ENCODE measurements at regions not wholly inside any gene's neighbourhood (a gene's known extent, or its start where the extent isn't known, plus 50 kb on each side); places are given as distances from the start of the nearest gene placed in this dataset.
"Not testable (repeated sequence)": the region's sequence is repeated elsewhere in the genome, so short reads cannot be mapped to it uniquely, and the experiment has no call there.

GRCh38 chr4:19214591-19215186 is 1037.0 kb upstream of the SLIT2 start:
- no peak overlapping the region for H3K27ac ChIP-seq (ENCODE audit: low read depth, low read length)
- DNase-seq (ENCODE audit: low read depth, low spot score), result no peak
- TF ChIP-seq, protein P1, sequence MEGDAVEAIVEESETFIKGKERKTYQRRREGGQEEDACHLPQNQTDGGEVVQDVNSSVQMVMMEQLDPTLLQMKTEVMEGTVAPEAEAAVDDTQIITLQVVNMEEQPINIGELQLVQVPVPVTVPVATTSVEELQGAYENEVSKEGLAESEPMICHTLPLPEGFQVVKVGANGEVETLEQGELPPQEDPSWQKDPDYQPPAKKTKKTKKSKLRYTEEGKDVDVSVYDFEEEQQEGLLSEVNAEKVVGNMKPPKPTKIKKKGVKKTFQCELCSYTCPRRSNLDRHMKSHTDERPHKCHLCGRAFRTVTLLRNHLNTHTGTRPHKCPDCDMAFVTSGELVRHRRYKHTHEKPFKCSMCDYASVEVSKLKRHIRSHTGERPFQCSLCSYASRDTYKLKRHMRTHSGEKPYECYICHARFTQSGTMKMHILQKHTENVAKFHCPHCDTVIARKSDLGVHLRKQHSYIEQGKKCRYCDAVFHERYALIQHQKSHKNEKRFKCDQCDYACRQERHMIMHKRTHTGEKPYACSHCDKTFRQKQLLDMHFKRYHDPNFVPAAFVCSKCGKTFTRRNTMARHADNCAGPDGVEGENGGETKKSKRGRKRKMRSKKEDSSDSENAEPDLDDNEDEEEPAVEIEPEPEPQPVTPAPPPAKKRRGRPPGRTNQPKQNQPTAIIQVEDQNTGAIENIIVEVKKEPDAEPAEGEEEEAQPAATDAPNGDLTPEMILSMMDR (IDR thresholded peaks at IDR 0.05; ENCODE audit: low read depth, low read length), result no peak
- H3K9me3 ChIP-seq (ENCODE audit: control insufficient read depth, insufficient read depth, low read length), result no peaks in the 10 kb centered on the region
- CTCF ChIA-PET, result interaction anchor here (0.6 to 1.5 kb wide), 2 partner anchors 10 to 287 kb away, joined by 3 read pairs; no protein-coding TSS in a partner anchor
- POLR2A ChIA-PET, result no interaction called here
- peaks cover 4% of the 10 kb centered on the region for H3K27me3 ChIP-seq (ENCODE audit: control insufficient read depth, insufficient read depth, low read length)
- no peak overlapping the region for H3K4me3 ChIP-seq (ENCODE audit: low read depth, low read length)

- no peak for DNase-seq (ENCODE audit: low read depth, low spot score)
- CTCF ChIA-PET, result no interaction called here
- TF ChIP-seq, protein P1 (IDR thresholded peaks at IDR 0.05; ENCODE audit: low read depth, low read length), result no peak
- Histone ChIP-seq H3K27me3 (ENCODE audit: control insufficient read depth, insufficient read depth, low read length) (peaks cover 4% of the 10 kb centered on the region), H3K27ac (ENCODE audit: low read depth, low read length) (no peak overlapping the region), H3K4me3 (ENCODE audit: low read depth, low read length) (no peak overlapping the region), H3K9me3 (ENCODE audit: control insufficient read depth, insufficient read depth, low read length) (no peaks in the 10 kb centered on the region)
- POLR2A ChIA-PET, result no interaction called here
Observed at GRCh38 chr4:19213388-19213787, 1038.3 kb upstream of the SLIT2 start.

DNA sequence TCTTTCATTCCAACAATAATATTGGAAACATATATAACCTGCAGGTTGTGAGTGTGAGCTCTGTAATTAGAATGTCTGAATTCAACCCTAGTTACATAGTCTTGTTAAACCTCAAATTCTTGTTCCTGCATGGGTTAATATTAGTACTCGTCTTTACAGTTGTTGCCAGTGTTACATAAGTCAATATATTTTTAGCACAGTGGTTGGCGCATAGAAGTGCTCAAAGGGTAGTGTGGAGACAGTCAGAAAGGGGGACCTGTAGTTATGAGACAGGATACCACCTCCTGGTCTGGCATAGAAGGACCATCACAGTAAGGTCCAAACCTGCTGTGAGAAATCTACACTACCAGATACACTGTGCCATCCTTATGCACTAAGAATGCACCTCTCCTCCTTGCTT is 1045.9 kb upstream of the SLIT2 start:
- peaks cover 4% of the 10 kb centered on the region for H3K27me3 ChIP-seq (ENCODE audit: control insufficient read depth, insufficient read depth, low read length)
- no peaks in the 10 kb centered on the region for H3K9me3 ChIP-seq (ENCODE audit: control insufficient read depth, insufficient read depth, low read length)
- TF ChIP-seq, protein P1 (IDR thresholded peaks at IDR 0.05; ENCODE audit: low read depth, low read length), result no peak
- no peak overlapping the region for H3K4me3 ChIP-seq (ENCODE audit: low read depth, low read length)
- no peak for DNase-seq (ENCODE audit: low read depth, low spot score)
- H3K27ac ChIP-seq (ENCODE audit: low read depth, low read length), result no peak overlapping the region
- POLR2A ChIA-PET, result no interaction called here
- CTCF ChIA-PET, result no interaction called here

DNA sequence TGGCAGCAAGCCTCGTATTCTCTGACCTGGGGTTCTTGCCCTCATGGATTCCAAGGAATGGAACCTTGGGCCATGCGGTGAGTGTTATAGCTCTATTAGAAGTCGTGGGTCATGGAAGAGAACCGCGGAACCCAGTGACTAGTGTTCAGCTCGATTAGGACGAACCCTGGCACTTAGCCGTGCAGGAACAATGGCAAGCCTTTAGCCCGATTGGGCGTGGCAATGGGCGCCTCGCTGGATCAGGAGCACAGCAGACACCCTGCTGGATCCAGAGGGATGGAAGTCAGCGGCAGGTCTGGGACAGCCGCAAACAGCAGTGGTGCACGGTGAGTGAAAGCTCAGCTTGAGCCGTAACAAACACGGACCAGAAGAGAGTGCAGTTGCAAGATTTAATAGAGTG is 1053.9 kb upstream of the SLIT2 start:
- CTCF ChIA-PET; DNase-seq (ENCODE audit: low read depth, low spot score); H3K27me3 ChIP-seq (ENCODE audit: control insufficient read depth, insufficient read depth, low read length); H3K27ac ChIP-seq (ENCODE audit: low read depth, low read length); H3K9me3 ChIP-seq (ENCODE audit: control insufficient read depth, insufficient read depth, low read length); POLR2A ChIA-PET; H3K4me3 ChIP-seq (ENCODE audit: low read depth, low read length): not testable (repeated sequence)

- POLR2A ChIA-PET, result no interaction called here
Observed at GRCh38 chr4:19195696-19196095, 1056.0 kb upstream of the SLIT2 start.

More at GRCh38 chr4:19195696-19196095, 1056.0 kb upstream of the SLIT2 start:
- no peaks in the 10 kb centered on the region for H3K27me3 ChIP-seq (ENCODE audit: control insufficient read depth, insufficient read depth, low read length)
- CTCF ChIA-PET, result interaction anchor here (0.6 kb wide), 1 partner anchor 163 kb away, joined by 4 read pairs; no protein-coding TSS in a partner anchor
- H3K27ac ChIP-seq (ENCODE audit: low read depth, low read length), result no peak overlapping the region
- TF ChIP-seq, protein P1 (IDR thresholded peaks at IDR 0.05; ENCODE audit: low read depth, low read length), result no peak
- H3K9me3 ChIP-seq (ENCODE audit: control insufficient read depth, insufficient read depth, low read length), result no peaks in the 10 kb centered on the region
- no peak overlapping the region for H3K4me3 ChIP-seq (ENCODE audit: low read depth, low read length)
- DNase-seq (ENCODE audit: low read depth, low spot score), result no peak
